ENCODE measurements at regions not wholly inside any gene's neighbourhood (a gene's known extent, or its start where the extent isn't known, plus 50 kb on each side); places are given as distances from the start of the nearest gene placed in this dataset.

DNA sequence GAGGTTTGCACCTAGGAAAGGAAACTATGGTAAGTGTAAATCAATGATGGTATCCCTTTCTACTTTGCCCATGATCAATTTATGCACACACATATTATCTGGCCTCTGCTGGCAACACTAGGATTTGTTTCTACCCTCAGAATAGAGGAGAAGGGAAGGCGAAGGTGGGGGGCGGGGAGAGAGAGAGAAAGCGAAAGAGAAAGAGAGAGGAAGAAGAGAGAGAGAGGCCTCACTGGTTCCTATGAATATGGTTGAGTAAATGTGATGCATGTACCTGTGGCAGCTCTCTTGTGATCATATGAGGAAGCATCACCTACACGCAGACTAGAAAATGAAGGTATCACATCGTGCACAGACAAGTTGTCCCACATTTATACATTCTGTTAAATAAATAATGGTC, 882.0 kb upstream of the SLITRK6 start:
- TF ChIP-seq GATA1 (IDR thresholded peaks at IDR 0.05; ENCODE audit: low read depth, low read length), result no peak
- TF ChIP-seq POLR2A (IDR thresholded peaks at IDR 0.05; ENCODE audit: low read length), result no peak
- DNase-seq, result no peak

DNA sequence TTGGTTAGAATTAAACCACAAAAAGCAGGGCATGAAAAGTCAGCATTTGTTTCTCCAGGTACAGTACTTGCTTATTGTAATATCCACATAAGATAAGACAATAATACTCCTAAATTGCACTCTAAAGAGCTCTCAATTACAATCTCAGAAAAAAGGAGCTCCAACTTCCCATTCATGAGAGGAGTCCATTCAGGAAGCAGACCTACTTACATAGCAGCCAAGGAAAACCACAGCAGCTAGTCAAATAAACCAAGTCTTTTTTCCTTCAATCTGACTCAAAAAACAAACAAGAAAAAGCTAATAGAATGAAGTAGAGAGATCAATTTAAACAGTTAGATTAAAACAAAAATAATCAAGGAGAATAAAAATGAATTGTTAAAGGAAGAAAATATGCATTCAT, 885.2 kb upstream of the SLITRK6 start:
- TF ChIP-seq POLR2A (IDR thresholded peaks at IDR 0.05; ENCODE audit: low read length), result no peak
- no peak for TF ChIP-seq GATA1 (IDR thresholded peaks at IDR 0.05; ENCODE audit: low read depth, low read length)
- no peak for DNase-seq

DNA sequence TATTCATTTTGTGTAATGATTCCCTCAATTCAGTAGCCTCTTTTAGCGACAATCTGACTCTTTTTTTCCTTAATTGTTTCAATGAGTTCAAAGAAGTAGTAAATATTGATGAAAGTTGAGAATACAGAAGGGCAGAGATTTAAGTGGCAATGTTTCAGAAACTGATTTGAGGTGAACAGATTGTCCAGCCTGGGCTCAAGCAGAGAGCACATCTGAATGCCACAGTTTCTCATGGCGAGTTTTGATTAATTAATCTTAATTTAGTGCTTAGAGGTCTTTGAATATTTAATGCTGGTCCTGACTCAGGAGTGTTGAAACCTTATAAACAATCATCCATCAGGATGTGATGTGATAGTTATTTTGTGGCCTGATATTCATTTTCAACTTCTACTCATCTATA, 890.7 kb upstream of the SLITRK6 start:
- DNase-seq, result no peak
- TF ChIP-seq GATA1 (IDR thresholded peaks at IDR 0.05; ENCODE audit: low read depth, low read length) (no peak), POLR2A (IDR thresholded peaks at IDR 0.05; ENCODE audit: low read length) (no peak)

DNA sequence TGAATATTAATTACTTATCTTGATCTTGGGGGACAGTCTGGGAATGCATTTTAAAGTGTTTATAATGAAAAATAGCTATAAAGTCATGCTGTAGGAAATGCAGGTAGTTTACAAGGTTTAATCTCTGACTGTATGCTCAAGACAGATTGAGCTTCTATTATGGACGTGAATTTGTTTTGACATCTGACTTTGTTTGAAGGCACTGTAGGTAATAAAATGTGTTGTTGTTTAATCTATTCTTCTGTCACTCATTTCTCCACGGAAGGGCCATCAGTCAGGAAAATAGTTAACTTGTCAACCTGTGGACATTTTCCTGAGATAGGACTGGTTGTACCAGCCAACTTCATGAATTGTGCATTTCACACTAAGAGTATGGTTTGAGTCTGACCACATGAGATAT, 893.1 kb upstream of the SLITRK6 start:
- no peak for DNase-seq
- TF ChIP-seq GATA1 (IDR thresholded peaks at IDR 0.05; ENCODE audit: low read depth, low read length) (no peak), POLR2A (IDR thresholded peaks at IDR 0.05; ENCODE audit: low read length) (no peak)

DNA sequence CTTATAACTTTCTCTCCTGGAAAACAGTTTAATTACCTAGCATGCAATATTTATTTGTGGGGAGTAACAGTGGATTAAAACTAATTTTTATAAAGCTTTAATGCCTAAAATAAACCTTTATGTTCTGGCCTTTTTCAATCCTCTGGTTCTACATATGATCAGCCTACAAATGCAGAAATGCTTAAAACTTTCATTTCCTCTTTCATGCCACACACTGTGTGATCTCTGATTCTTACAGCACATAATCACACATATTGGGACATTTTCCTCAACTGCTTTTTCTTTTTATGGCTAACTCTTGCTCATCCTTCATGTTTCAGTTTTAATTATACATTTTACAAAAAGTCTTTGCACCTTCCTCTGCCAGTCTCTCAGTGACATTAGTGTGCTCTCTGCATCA, 910.8 kb upstream of the SLITRK6 start:
- TF ChIP-seq GATA1 (IDR thresholded peaks at IDR 0.05; ENCODE audit: low read depth, low read length) (no peak), POLR2A (IDR thresholded peaks at IDR 0.05; ENCODE audit: low read length) (no peak)

DNA sequence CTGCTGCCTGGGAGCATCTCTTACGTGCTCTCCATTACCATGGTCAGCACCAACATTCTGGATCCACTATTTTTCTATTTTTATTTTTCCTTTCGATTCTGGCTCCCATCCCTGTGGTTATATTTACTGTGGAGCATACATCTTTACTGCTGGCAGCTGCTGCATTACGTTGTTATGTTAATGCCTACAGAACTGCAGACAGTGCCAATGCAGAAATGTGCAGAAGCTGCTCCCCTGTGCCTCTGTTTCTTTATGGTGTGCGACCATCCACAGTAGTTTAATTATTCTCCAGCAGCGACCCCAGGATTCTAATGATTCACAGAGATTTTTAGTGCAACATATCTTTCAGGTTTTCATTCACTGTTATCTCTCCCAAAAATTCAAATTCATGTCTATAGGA, 911.7 kb upstream of the SLITRK6 start:
- DNase-seq, result no peak
- no peak for TF ChIP-seq GATA1 (IDR thresholded peaks at IDR 0.05; ENCODE audit: low read depth, low read length)
- no peak for TF ChIP-seq POLR2A (IDR thresholded peaks at IDR 0.05; ENCODE audit: low read length)

More for the DNA sequence above, 910.8 kb upstream of the SLITRK6 start:
- no peak for DNase-seq

DNA sequence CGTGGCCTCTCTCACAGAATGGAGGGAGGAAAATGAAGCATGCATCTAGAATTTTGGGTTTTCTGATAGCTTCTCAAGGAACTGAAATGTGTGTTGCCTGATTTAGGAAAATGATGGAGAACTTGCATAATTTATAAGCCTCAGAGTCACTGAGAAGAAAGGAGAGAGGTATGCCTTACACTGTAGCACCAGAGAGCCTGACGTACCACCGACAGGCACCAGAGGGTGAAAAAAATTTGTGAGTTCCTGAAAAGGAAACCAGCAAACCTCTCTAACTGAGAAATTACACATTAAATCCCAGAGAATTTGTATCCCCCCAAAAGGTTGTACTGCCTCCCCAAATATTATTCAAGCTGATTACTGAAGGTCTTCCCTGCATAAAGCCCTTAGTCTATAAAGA, 915.3 kb upstream of the SLITRK6 start:
- TF ChIP-seq POLR2A (IDR thresholded peaks at IDR 0.05; ENCODE audit: low read length), result no peak
- no peak for TF ChIP-seq GATA1 (IDR thresholded peaks at IDR 0.05; ENCODE audit: low read depth, low read length)

DNA sequence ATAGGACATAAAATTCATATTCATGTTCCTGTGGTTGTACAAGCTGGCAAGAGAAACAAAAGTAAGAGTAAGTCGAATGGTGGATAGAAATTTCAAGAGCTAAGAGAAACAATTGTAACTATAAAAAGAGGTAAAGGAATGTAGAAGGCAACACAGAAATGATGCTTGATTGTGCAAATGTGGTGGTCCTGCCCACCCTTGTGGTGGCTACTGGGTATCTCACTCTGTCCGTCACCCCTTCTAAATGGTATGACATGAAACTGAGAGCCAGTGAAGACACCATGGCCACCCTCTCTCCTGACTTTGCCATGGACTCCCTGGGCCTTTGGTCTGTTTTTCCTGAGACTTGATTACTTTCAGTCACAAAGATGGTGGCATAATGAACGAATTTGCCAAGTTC, 925.9 kb upstream of the SLITRK6 start:
- TF ChIP-seq GATA1 (IDR thresholded peaks at IDR 0.05; ENCODE audit: low read depth, low read length), result no peak
- TF ChIP-seq POLR2A (IDR thresholded peaks at IDR 0.05; ENCODE audit: low read length), result no peak
- no peak for DNase-seq

More for the DNA sequence above, 915.3 kb upstream of the SLITRK6 start:
- no peak for DNase-seq

DNA sequence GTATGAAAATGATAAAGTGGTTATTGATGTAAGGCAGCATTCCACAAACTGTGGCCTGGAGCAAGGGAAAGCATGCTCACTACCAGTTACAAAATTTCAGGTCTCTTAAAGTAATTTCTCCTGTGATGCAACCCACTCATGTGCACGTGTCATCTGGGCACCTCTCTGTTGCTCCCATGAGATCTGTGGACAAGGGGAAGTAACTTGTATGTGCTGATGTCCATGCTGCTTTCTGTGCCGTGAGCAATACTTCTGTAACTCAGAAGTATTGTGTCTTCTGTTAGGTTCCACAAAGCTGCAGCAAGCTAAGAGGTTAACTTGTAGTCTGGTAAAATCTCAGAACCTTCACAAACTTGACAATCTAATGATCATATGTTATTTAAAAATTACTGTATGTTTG, 930.0 kb upstream of the SLITRK6 start:
- no peak for TF ChIP-seq POLR2A (IDR thresholded peaks at IDR 0.05; ENCODE audit: low read length)
- TF ChIP-seq GATA1 (IDR thresholded peaks at IDR 0.05; ENCODE audit: low read depth, low read length), result no peak
- no peak for DNase-seq

DNA sequence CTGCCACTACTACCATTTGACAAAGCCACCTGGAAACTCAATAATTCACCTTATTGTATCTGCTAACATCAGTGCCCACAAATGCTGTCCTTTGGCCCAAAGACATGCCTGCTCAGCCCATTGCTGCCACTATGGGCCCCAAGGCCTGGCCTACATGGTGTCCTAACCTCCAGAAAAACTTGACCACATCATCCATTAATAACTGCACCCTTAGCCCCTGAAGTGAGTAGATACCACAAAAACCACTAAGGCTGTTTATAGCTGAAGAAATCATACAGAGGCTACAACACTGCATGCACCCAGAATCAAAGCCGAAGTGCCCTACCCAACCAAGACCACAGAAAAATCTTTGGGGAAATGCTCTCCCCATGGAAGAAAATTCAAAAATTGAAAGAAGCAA, 932.8 kb upstream of the SLITRK6 start:
- DNase-seq, result no peak
- TF ChIP-seq POLR2A (IDR thresholded peaks at IDR 0.05; ENCODE audit: low read length) (no peak), GATA1 (IDR thresholded peaks at IDR 0.05; ENCODE audit: low read depth, low read length) (no peak)

DNA sequence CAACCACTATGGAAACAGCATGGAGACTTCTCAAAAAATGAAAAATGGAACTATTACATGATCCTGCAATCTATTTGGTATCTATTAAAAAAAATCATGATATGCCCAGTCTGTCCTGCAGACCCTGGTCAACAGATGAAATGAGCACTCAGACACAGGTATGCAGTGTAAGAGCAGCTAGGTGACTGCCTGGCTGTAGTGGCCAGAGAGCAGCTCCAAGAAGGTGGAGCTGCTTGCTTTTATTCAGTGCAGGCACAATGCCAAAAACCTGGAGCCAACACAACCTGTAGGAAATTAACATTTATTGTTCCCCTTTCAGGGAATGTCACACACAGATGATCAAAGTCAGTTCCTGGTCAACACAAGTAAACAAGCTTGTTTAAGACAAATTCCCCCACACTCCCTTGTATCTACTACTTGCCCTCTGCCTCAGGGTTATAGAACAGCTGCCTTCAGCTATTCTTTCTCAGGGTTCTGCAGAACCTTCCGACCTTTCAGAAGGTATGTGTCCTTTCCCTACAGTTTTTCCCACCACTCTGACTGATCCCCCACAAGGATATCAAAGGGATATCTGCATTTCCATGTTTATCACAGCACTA, 933.7 kb upstream of the SLITRK5 start:
- DNase-seq, result no peak
- no peak for TF ChIP-seq POLR2A (IDR thresholded peaks at IDR 0.05; ENCODE audit: low read length)
- TF ChIP-seq GATA1 (IDR thresholded peaks at IDR 0.05; ENCODE audit: low read depth, low read length), result no peak

DNA sequence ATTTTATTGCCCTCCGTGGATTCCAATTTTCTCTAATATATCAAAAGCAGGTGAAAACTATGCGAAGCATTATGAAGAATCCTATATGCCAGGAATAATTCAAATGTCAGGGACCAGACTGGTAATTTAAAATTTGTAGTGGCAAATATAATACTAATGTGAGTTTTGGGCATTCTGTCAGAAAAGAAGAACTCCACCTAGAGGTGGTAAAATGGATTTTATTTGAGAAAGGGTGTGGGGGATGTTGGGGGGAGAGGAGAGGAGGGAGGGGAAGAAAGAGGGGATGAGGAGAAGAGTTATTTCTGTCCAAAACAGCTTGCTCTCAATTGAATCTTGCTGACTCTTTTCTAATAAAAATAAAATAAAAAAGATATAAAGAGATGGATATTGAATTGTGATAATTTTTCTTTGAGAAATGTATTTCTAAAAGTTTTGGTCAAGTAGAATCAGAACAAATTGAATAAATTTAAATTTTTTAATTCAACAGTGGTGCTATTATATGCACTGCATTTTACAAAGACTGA, 929.3 kb upstream of the SLITRK5 start:
- DNase-seq, result no peak
- TF ChIP-seq POLR2A (IDR thresholded peaks at IDR 0.05; ENCODE audit: low read length), result no peak
- no peak for TF ChIP-seq GATA1 (IDR thresholded peaks at IDR 0.05; ENCODE audit: low read depth, low read length)

DNA sequence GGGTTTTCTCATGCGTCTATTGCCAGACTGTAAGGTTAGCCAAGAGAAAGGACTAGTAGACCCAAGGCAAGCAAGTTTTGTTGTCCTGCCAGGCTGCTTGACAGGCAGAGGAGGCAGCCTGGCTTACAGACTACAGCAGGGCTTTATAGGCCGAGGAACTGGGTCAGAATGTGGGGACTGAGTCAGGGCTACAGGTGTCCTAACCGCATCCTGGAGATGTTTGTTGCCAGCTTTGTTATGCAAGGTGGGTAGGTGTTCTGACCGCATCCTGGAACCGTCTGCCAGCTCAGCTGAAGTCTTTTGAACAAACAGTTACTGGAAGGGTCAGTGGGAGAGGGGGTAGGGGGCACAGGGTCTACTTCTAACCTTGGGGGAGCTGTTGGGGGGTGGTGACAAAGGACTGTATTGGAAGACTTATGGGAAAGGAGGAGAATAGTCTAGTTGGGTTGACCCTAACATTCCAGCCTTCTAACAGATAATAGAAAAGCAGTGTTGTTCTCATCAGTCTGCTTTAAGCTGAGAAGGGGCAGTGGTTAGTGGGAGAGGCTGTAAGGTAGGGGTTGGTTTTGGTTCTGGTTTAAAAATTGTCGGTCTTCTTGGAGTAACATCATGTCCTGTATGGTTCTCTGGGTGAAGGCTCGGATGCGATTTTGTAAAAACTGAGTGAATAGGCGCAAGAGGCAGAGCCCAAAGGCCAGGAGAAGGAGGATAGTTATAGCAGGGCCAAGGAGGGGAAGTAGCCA, 913.8 kb upstream of the SLITRK5 start:
- no peak for DNase-seq
- TF ChIP-seq GATA1 (IDR thresholded peaks at IDR 0.05; ENCODE audit: low read depth, low read length) (no peak), POLR2A (IDR thresholded peaks at IDR 0.05; ENCODE audit: low read length) (no peak)

DNA sequence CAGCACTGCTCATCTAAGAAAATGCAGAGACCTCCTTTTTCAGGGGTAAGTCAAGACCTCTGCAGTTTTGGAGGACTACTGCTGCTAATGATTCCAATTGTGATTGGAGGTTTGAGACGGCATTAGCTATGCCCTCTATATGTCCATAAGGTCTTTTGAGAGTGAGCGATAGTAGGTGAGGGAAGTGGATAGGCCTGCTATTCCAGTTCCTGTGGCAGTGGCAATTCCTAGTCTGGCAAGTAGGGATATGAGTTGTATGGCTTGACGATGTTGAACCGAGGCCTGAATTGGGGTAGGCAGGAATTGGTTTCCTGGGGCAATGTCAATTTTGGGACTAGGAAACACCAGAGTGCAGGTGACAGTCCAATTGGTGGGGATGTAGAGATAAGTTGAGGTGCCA, 913.1 kb upstream of the SLITRK5 start:
- no peak for TF ChIP-seq POLR2A (IDR thresholded peaks at IDR 0.05; ENCODE audit: low read length)
- no peak for TF ChIP-seq GATA1 (IDR thresholded peaks at IDR 0.05; ENCODE audit: low read depth, low read length)
- no peak for DNase-seq

DNA sequence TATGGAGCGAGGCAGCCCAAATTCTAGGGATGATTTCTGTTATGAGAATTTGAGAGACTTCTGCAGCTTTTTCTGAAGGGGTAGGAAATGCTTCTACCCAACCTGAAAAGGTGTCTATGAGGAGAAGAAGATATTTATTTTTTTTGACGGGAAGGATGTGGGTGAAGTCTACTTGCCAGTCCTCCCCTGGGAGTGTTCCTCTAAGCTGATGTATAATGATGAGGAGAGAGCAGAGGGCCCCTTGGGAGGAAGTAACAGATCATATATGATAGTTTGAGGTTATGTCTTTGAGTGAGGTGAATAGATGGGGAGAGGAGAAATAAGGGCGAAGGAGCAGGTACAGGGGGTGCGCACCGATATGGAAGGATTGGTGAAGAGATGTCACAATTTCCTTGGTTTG, 910.6 kb upstream of the SLITRK5 start:
- TF ChIP-seq POLR2A (IDR thresholded peaks at IDR 0.05; ENCODE audit: low read length), result no peak
- no peak for TF ChIP-seq GATA1 (IDR thresholded peaks at IDR 0.05; ENCODE audit: low read depth, low read length)
- no peak for DNase-seq

Measured in erythroblast (primary cell).